C4-2B (cell line): ENCODE measurements at regions not wholly inside any gene's neighbourhood (a gene's known extent, or its start where the extent isn't known, plus 50 kb on each side); places are given as distances from the start of the nearest gene placed in this dataset.

Experiments used
- H3K27ac ChIP-seq: fragments of 450-650 bp; 2 replicates; pipeline ENCODE4 v1.5.1; 2017
- CTCF ChIP-seq: fragments of 450-650 bp; conservative IDR thresholded peaks from 2 replicates; pipeline ENCODE4 v1.5.1; 2017; ENCODE audit warnings: mild to moderate bottlenecking
- ZFX ChIP-seq: fragments of 450-650 bp; IDR thresholded peaks from 2 replicates; pipeline ENCODE4 v1.6.1; 2017

- no peak overlapping the region for H3K27ac ChIP-seq
- no peak for TF ChIP-seq CTCF
- TF ChIP-seq ZFX = no peak
Measured at GRCh38 chr3:72567474-72567873, 280.8 kb downstream of the SHQ1 start.

GRCh38 chr3:72565593-72565992 lies 282.7 kb downstream of the SHQ1 start:
- TF ChIP-seq ZFX (no peak), CTCF (no peak)

GRCh38 chr3:72563690-72564370 lies 284.4 kb downstream of the SHQ1 start:
- no peak for TF ChIP-seq ZFX
- no peak for TF ChIP-seq CTCF
- H3K27ac ChIP-seq = no peak overlapping the region

More at GRCh38 chr3:72565593-72565992, 282.7 kb downstream of the SHQ1 start:
- no peak overlapping the region for H3K27ac ChIP-seq

GRCh38 chr3:72560846-72561675 lies 287.2 kb downstream of the SHQ1 start:
- TF ChIP-seq ZFX = no peak
- no peak for TF ChIP-seq CTCF
- H3K27ac ChIP-seq = no peak overlapping the region

- TF ChIP-seq ZFX (no peak), CTCF (no peak)
- no peak overlapping the region for H3K27ac ChIP-seq
Measured at GRCh38 chr3:72559385-72559784, 288.9 kb downstream of the SHQ1 start.

GRCh38 chr3:72558001-72558400 lies 290.2 kb downstream of the SHQ1 start:
- TF ChIP-seq CTCF (no peak), ZFX (no peak)
- H3K27ac ChIP-seq = no peak overlapping the region

- H3K27ac ChIP-seq = no peak overlapping the region
- no peak for TF ChIP-seq ZFX
- TF ChIP-seq CTCF = no peak
Measured at GRCh38 chr3:72555714-72556113, 292.5 kb downstream of the SHQ1 start.
